ENCODE measurements at regions not wholly inside any gene's neighbourhood (a gene's known extent, or its start where the extent isn't known, plus 50 kb on each side); places are given as distances from the start of the nearest gene placed in this dataset.

DNA sequence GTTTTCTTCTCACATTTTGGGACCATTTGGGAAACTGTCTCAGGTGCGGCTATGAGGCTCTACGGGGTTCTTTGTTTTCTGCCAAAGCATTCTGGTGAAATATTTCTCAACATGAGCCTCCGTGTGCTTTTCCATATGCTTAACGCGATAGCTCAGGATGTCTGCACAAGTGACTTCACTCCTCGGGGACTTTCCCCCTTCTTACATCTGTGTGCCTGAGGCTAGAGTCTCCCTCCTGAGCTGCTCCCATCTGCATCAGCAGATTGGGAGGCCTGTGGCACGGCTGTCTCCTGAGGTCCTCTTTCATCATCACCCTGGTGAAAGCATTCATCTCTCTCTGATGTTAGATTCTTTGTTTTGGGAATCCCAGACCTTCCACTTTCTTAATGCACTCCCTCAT is 1190.9 kb downstream of the TYW1 start:
- TF ChIP-seq, protein P1, sequence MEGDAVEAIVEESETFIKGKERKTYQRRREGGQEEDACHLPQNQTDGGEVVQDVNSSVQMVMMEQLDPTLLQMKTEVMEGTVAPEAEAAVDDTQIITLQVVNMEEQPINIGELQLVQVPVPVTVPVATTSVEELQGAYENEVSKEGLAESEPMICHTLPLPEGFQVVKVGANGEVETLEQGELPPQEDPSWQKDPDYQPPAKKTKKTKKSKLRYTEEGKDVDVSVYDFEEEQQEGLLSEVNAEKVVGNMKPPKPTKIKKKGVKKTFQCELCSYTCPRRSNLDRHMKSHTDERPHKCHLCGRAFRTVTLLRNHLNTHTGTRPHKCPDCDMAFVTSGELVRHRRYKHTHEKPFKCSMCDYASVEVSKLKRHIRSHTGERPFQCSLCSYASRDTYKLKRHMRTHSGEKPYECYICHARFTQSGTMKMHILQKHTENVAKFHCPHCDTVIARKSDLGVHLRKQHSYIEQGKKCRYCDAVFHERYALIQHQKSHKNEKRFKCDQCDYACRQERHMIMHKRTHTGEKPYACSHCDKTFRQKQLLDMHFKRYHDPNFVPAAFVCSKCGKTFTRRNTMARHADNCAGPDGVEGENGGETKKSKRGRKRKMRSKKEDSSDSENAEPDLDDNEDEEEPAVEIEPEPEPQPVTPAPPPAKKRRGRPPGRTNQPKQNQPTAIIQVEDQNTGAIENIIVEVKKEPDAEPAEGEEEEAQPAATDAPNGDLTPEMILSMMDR (IDR thresholded peaks at IDR 0.05): no peak
- no peak for TF ChIP-seq POLR2A (IDR thresholded peaks at IDR 0.05)
